Thymus (tissue), 11 donors: ENCODE measurements at regions not wholly inside any gene's neighbourhood (a gene's known extent, or its start where the extent isn't known, plus 50 kb on each side); places are given as distances from the start of the nearest gene placed in this dataset.

Experiments
- DNase-seq, 9 donors: peaks; one replicate each; pipeline ENCODE4 v3.0.0-alpha.2; 2013; ENCODE audit warnings: low spot score in 9 of 9, low read depth in 6 of 9, missing footprints in 1 of 9
- H3K27ac ChIP-seq, 2 donors: one replicate each; pipeline ENCODE4 v1.5.1; 2013; ENCODE audit warnings: control low read depth in 1 of 2, low read depth in 1 of 2, low read length in 1 of 2, mild to moderate bottlenecking in 1 of 2, moderate library complexity in 1 of 2
- H3K27me3 ChIP-seq, 2 donors: one replicate each; pipeline ENCODE4 v1.5.1; 2013; ENCODE audit warnings: low read length in 1 of 2; ENCODE audit not compliant: control insufficient read depth in 2 of 2, insufficient read depth in 1 of 2
- H3K36me3 ChIP-seq, 2 donors: one replicate each; pipeline ENCODE4 v1.5.1; 2013; ENCODE audit warnings: low read length in 1 of 2, mild to moderate bottlenecking in 1 of 2, moderate library complexity in 1 of 2; ENCODE audit not compliant: control insufficient read depth in 2 of 2, insufficient read depth in 2 of 2
- H3K4me1 ChIP-seq, 2 donors: one replicate each; pipeline ENCODE4 v1.5.1; 2013; ENCODE audit warnings: low read length in 2 of 2; ENCODE audit not compliant: control insufficient read depth in 2 of 2, insufficient read depth in 2 of 2
- H3K4me3 ChIP-seq, 2 donors: one replicate each; pipeline ENCODE4 v1.5.1; 2013; ENCODE audit warnings: low read length in 2 of 2, control low read depth in 1 of 2, mild to moderate bottlenecking in 1 of 2
- H3K9me3 ChIP-seq, 2 donors: one replicate each; pipeline ENCODE4 v1.5.1; 2013; ENCODE audit warnings: low read length in 1 of 2, mild to moderate bottlenecking in 1 of 2; ENCODE audit not compliant: control insufficient read depth in 2 of 2, insufficient read depth in 1 of 2
- WGBS: extraction: QIAGEN DNeasy Blood & Tissue Kit; methylation state at CpG from one replicate; pipeline ENCODE4 v1.1.7; 2013; 5-methylcytosine and 5-hydroxymethylcytosine counted together
- donor health status: healthy.

DNA sequence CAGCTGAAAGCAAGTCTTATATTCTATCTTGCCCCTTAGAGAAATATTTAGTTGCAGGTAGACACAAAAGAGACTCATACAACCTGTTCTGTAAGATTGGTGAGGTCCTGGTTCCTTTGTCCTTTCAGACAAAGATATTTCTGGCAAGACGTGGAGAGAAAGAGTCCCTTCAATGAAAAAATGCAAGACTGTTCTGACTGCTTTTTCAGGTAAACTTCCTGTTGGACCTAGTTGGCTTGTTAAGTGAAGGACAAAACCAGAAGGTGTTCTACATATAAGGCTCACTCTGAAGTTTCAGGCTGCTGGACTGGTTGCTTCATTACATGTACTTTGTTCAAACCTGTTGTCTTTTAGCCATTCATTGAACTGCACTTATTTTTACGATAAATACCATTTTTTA, 119.0 kb upstream of the PTPRZ1 start:
- Histone ChIP-seq H3K4me3 (no peak overlapping the region), H3K4me1 (no peaks in the 10 kb centered on the region), H3K36me3 (no peaks in the 10 kb centered on the region), H3K27me3 (no peaks in the 10 kb centered on the region), H3K9me3 (no peaks in the 10 kb centered on the region), H3K27ac (no peak overlapping the region)
- no peak for DNase-seq
- WGBS, result 89% methylated on average over 2 of the region's 2 CpGs

DNA sequence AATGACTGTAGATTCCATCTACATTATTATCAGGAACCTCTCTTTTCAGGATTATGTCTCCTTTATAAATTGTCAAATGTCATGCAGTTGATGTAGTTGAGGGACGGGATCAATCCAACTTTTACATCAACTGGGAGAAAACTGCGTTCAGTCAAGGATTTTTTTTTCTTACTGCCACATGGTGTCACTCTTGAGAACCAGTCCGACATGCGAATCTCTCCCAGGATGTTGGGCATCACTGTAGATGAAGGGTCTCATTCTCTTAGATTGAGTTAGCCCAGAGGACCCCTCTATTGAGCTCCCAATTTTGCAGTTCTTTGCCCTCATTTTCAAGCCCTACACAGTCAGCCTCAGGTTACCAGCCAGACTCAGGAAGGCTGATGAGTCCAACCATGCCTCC, 120.3 kb upstream of the PTPRZ1 start:
- H3K4me1 ChIP-seq, result no peaks in the 10 kb centered on the region
- no peak overlapping the region for H3K4me3 ChIP-seq

DNA sequence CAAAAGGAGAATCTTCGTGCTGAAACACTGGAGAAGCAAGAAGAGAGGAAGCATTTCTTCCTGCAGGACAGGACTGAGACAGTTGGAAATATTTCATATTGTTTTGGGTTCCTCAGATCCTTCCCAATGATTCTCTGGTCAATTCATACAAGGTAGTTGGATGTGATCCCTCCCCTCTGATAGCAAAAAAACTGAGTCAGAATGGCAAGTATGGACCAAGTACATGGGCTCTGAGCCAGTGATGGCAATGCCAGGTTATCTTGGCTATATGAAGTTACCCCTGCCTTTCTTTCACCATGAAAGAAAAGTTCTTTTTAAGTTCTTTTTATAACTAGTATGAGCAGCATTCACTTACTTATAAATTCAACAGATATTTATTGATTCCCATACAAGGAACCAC, 124.4 kb upstream of the PTPRZ1 start:
- no peak overlapping the region for H3K27ac ChIP-seq
- DNase-seq, result no peak
- H3K4me3 ChIP-seq, result no peak overlapping the region
- 41% methylated on average over 1 of the region's 1 CpG for WGBS
- H3K27me3 ChIP-seq, result no peaks in the 10 kb centered on the region
- no peaks in the 10 kb centered on the region for H3K4me1 ChIP-seq
- no peaks in the 10 kb centered on the region for H3K36me3 ChIP-seq
- H3K9me3 ChIP-seq, result no peaks in the 10 kb centered on the region

More for the DNA sequence above, 120.3 kb upstream of the PTPRZ1 start:
- no peak for DNase-seq
- no peaks in the 10 kb centered on the region for H3K27me3 ChIP-seq
- 38% methylated on average over 4 of the region's 4 CpGs for WGBS
- no peaks in the 10 kb centered on the region for H3K36me3 ChIP-seq
- no peaks in the 10 kb centered on the region for H3K9me3 ChIP-seq
- H3K27ac ChIP-seq, result no peak overlapping the region

DNA sequence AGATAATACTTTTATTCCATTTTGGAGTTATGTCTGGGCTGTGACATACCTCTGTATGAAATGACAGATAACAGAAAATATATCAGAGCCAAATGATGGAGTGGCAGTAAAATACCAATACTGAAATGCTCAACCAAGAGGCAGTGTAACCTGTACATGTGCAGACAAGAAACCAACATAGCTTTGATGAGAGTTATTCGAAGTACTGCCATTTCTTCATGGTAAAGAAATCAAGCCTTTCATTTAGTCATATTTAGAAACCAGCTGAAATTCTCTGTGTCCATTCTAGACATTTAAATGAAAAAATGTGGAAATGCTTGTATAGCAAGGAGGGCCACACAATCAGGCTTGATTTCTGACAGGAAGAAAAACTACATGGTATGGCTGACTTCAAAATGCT, 127.1 kb upstream of the PTPRZ1 start:
- no peak for DNase-seq
- H3K9me3 ChIP-seq, result no peaks in the 10 kb centered on the region
- H3K27me3 ChIP-seq, result no peaks in the 10 kb centered on the region
- no peak overlapping the region for H3K4me3 ChIP-seq
- 88% methylated on average over 1 of the region's 1 CpG for WGBS
- H3K36me3 ChIP-seq, result no peaks in the 10 kb centered on the region
- no peak overlapping the region for H3K27ac ChIP-seq
- no peaks in the 10 kb centered on the region for H3K4me1 ChIP-seq

DNA sequence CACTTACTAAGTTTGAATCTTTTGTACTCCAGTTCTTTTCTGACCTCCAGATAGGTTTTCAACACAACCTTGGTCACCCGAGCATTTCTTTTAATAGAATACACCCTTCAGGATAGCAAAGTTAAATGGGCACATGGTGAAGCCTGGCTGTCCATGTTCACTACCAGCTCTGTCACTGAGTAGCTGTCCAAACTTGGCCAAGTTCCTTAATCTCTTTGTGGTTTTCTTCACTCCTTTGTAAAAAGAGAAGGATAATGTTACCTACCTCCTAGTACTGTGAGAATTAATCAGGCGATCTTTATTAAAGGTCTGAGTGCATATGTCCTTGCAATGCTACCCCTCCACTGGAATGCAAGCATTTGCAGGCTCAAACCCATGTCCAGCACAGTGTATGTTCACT, 128.1 kb upstream of the PTPRZ1 start:
- no peak overlapping the region for H3K27ac ChIP-seq
- H3K4me3 ChIP-seq, result no peak overlapping the region

DNA sequence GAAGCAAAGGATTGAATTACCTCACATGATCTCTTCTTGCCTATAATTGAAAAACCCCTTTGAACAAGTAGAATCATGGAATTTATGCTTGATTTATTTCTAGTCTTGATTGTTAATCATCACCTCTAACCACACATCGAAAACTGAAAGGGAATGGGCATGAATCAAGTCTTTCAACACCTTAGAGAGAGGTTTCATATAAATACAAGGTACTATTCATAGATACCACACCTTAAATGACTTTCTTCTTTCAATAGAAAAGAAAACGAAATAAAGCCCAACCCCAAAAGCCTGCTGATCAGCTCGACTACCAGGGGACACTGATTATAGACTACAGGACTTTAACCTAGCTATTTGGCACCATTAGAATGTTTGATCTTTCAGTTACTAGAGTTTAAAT, 128.6 kb upstream of the PTPRZ1 start:
- H3K9me3 ChIP-seq, result no peaks in the 10 kb centered on the region
- WGBS, result 75% methylated on average over 3 of the region's 3 CpGs
- no peaks in the 10 kb centered on the region for H3K4me1 ChIP-seq
- H3K27me3 ChIP-seq, result no peaks in the 10 kb centered on the region
- no peak for DNase-seq
- no peaks in the 10 kb centered on the region for H3K36me3 ChIP-seq
- H3K4me3 ChIP-seq, result no peak overlapping the region
- no peak overlapping the region for H3K27ac ChIP-seq

More for the DNA sequence above, 128.1 kb upstream of the PTPRZ1 start:
- H3K27me3 ChIP-seq, result no peaks in the 10 kb centered on the region
- no peaks in the 10 kb centered on the region for H3K9me3 ChIP-seq
- H3K36me3 ChIP-seq, result no peaks in the 10 kb centered on the region
- WGBS, result 93% methylated on average over 2 of the region's 2 CpGs
- DNase-seq, result no peak
- no peaks in the 10 kb centered on the region for H3K4me1 ChIP-seq

DNA sequence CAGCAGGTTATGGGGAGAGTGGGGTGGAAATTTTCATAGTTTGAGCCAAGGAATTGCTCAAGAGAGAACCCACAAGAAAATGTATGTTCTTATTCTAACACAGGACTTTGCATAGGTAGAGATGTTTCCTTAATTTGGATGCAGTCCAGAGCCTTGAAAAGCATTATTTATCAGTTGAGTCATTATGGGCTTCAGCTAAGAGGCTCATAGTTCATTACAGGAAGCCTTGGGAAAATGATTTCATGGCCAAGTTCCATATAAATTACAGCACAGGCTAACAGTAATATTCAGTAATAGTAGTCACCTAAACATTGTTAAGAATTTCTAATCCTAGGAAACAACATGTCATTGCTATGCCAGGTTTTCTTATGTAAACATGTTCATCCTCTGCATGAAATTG, 131.1 kb upstream of the PTPRZ1 start:
- Histone ChIP-seq H3K4me3 (no peak overlapping the region), H3K4me1 (no peaks in the 10 kb centered on the region), H3K27me3 (no peaks in the 10 kb centered on the region), H3K27ac (no peak overlapping the region), H3K9me3 (no peaks in the 10 kb centered on the region), H3K36me3 (no peaks in the 10 kb centered on the region)
- no peak for DNase-seq

DNA sequence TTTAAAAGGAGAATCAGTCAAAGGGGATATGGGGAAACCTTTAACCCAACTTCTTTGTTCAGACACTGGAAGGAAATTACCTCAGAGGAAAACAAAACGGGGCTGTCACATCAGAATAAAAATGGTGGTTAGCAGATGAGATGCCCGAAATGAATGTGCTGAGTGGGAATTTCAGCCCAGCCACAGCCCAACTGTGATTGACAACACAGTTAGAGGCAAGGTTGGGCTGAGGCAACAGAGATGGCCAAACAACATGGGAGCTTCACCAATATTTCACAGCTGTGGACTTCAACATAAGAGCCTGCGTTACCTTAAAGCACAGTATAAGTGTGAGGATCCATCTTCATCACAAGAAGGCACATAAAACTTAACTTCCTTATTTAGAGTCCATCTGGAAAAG, 133.5 kb upstream of the PTPRZ1 start:
- Histone ChIP-seq H3K27ac (no peak overlapping the region), H3K36me3 (no peaks in the 10 kb centered on the region), H3K4me1 (no peaks in the 10 kb centered on the region), H3K4me3 (no peak overlapping the region), H3K27me3 (no peaks in the 10 kb centered on the region), H3K9me3 (no peaks in the 10 kb centered on the region)
- DNase-seq, result no peak
- 59% methylated on average over 3 of the region's 3 CpGs for WGBS

DNA sequence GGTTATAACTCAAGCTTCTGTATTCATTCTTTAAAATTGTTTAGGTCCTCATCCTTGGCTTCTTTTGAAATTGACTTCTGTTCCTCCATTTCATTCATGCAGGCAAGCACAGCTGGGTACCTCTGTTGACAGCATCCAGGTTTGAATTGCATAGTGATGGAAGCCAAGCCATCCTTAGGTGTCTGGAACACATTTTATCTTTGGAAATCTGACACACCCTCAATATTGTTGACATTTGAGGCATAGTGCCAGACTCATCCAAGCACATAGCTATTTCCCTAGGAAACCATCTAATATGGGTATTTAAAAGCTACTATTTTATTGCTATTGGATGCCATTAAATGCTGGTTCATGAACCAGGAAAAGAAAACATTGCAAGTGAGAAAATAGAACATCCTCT, 142.1 kb upstream of the PTPRZ1 start:
- H3K4me3 ChIP-seq, result no peak overlapping the region
- peaks cover 0 to 6% of the 10 kb centered on the region in 2 donors for H3K9me3 ChIP-seq
- H3K4me1 ChIP-seq, result no peaks in the 10 kb centered on the region
- H3K36me3 ChIP-seq, result no peaks in the 10 kb centered on the region
- H3K27me3 ChIP-seq, result no peaks in the 10 kb centered on the region
- DNase-seq, result no peak
- H3K27ac ChIP-seq, result no peak overlapping the region
